Testis (tissue), 2 donors: ENCODE measurements at regions not wholly inside any gene's neighbourhood (a gene's known extent, or its start where the extent isn't known, plus 50 kb on each side); places are given as distances from the start of the nearest gene placed in this dataset.

ENCODE experiments used
- DNase-seq: peaks from one replicate; pipeline ENCODE4 v3.0.0-alpha.2; 2019
- H3K27ac ChIP-seq, 2 donors: fragments of 200-600 bp; sonication (generic); one replicate each; pipeline ENCODE4 v1.5.1; 2019
- H3K27me3 ChIP-seq: fragments of 200-600 bp; sonication (generic); one replicate; pipeline ENCODE4 v1.5.1; 2019
- H3K36me3 ChIP-seq: fragments of 200-600 bp; sonication (generic); one replicate; pipeline ENCODE4 v1.5.1; 2017; ENCODE audit warnings: low read depth; ENCODE audit errors: missing control alignments
- H3K4me1 ChIP-seq: fragments of 200-600 bp; sonication (generic); one replicate; pipeline ENCODE4 v1.5.1; 2019
- H3K4me3 ChIP-seq, 2 donors: fragments of 200-600 bp; sonication (generic); one replicate each; pipeline ENCODE4 v1.5.1; 2017 to 2019
- H3K9me3 ChIP-seq: fragments of 200-600 bp; sonication (generic); one replicate; pipeline ENCODE4 v1.5.1; 2017
- CTCF ChIP-seq, 3 experiments: fragments of 450-650 bp in 2 of 3; fragments of 200-600 bp in 1 of 3; sonication (generic) in 1 of 3; IDR thresholded peaks; one replicate each; pipeline ENCODE4 v1.5.1; 2016 to 2019; ENCODE audit warnings: antibody characterized with exemption in 3 of 3, mild to moderate bottlenecking in 2 of 3, moderate library complexity in 1 of 3
- POLR2A ChIP-seq: fragments of 450-650 bp; IDR thresholded peaks from one replicate; pipeline ENCODE4 v1.6.1; 2017; ENCODE audit warnings: antibody characterized with exemption, mild to moderate bottlenecking, moderate library complexity
- WGBS, 2 donors: methylation state at CpG; one replicate each; pipeline ENCODE4 v1.1.5; 2018; 5-methylcytosine and 5-hydroxymethylcytosine counted together
- intact Hi-C: fragments of 100-400 bp; cut with DNase I; formaldehyde crosslinking; loops from one replicate; pipeline ENCODE4 v1.15.1; 2023; ENCODE audit warnings: low total_unique reads

- TF ChIP-seq CTCF (IDR thresholded peaks at IDR 0.05): no peak
- TF ChIP-seq POLR2A: no peak
- 38 to 64% methylated on average over 1 of the region's 1 CpG for WGBS, 2 donors
These were observed 427.1 kb upstream of the DPH6 start for GRCh38 chr15:35973029-35973428.

GRCh38 chr15:35974052-35974451, 428.1 kb upstream of the DPH6 start:
- DNase-seq: no peak
- Histone ChIP-seq H3K36me3 (no peaks in the 10 kb centered on the region), H3K27ac (no peak overlapping the region), H3K27me3 (no peaks in the 10 kb centered on the region), H3K9me3 (no peaks in the 10 kb centered on the region), H3K4me1 (no peaks in the 10 kb centered on the region), H3K4me3 (no peak overlapping the region)
- 80 to 84% methylated on average over 3 of the region's 3 CpGs for WGBS, 2 donors
- TF ChIP-seq CTCF (IDR thresholded peaks at IDR 0.05) (no peak), POLR2A (no peak)
- intact Hi-C loops: no loop called here

More at GRCh38 chr15:35973029-35973428, 427.1 kb upstream of the DPH6 start:
- H3K4me1 ChIP-seq: no peaks in the 10 kb centered on the region
- no peaks in the 10 kb centered on the region for H3K27me3 ChIP-seq
- no peaks in the 10 kb centered on the region for H3K9me3 ChIP-seq
- intact Hi-C loops: no loop called here
- DNase-seq: no peak
- H3K4me3 ChIP-seq: no peak overlapping the region
- no peak overlapping the region for H3K27ac ChIP-seq
- H3K36me3 ChIP-seq: no peaks in the 10 kb centered on the region

GRCh38 chr15:35975941-35976340, 430.0 kb upstream of the DPH6 start:
- Histone ChIP-seq H3K27me3 (no peaks in the 10 kb centered on the region), H3K36me3 (no peaks in the 10 kb centered on the region), H3K27ac (no peak overlapping the region), H3K9me3 (no peaks in the 10 kb centered on the region), H3K4me3 (no peak overlapping the region), H3K4me1 (no peaks in the 10 kb centered on the region)
- TF ChIP-seq CTCF (IDR thresholded peaks at IDR 0.05): no peak
- no peak for TF ChIP-seq POLR2A
- 89 to 91% methylated on average over 4 of the region's 4 CpGs for WGBS, 2 donors
- intact Hi-C loops: no loop called here
- DNase-seq: no peak

- no peak for DNase-seq
- 66 to 72% methylated on average over 2 of the region's 2 CpGs for WGBS, 2 donors
- intact Hi-C loops: no loop called here
- TF ChIP-seq POLR2A (no peak), CTCF (IDR thresholded peaks at IDR 0.05) (no peak)
- H3K27ac ChIP-seq: no peak overlapping the region
- H3K4me1 ChIP-seq: no peaks in the 10 kb centered on the region
- no peaks in the 10 kb centered on the region for H3K9me3 ChIP-seq
- H3K36me3 ChIP-seq: no peaks in the 10 kb centered on the region
- H3K4me3 ChIP-seq: no peak overlapping the region
- H3K27me3 ChIP-seq: no peaks in the 10 kb centered on the region
These were observed 433.6 kb upstream of the DPH6 start for GRCh38 chr15:35979608-35980007.

- H3K27me3 ChIP-seq: no peaks in the 10 kb centered on the region
- H3K4me3 ChIP-seq: no peak overlapping the region
- no peaks in the 10 kb centered on the region for H3K9me3 ChIP-seq
- intact Hi-C loops: no loop called here
- H3K4me1 ChIP-seq: no peaks in the 10 kb centered on the region
- TF ChIP-seq CTCF (IDR thresholded peaks at IDR 0.05) (no peak), POLR2A (no peak)
- no peaks in the 10 kb centered on the region for H3K36me3 ChIP-seq
- no peak for DNase-seq
- no peak overlapping the region for H3K27ac ChIP-seq
These were observed 434.8 kb upstream of the DPH6 start for GRCh38 chr15:35980719-35981118.
